ENCODE measurements at regions not wholly inside any gene's neighbourhood (a gene's known extent, or its start where the extent isn't known, plus 50 kb on each side); places are given as distances from the start of the nearest gene placed in this dataset.

- CTCF ChIA-PET: interaction anchor here (1.0 kb wide), 1 partner anchor 27 kb away, joined by 4 read pairs; no protein-coding TSS in a partner anchor
- DNase-seq (ENCODE audit: extremely low spot score): no peak
- TF ChIP-seq SUZ12 (IDR thresholded peaks at IDR 0.05) (no peak), ARNT (IDR thresholded peaks at IDR 0.05) (no peak), CTBP1 (IDR thresholded peaks at IDR 0.05; ENCODE audit: borderline replicate concordance) (no peak), PKNOX1 (IDR thresholded peaks at IDR 0.05) (no peak), FOXA1 (IDR thresholded peaks at IDR 0.05) (no peak), TARDBP (IDR thresholded peaks at IDR 0.05) (no peak), SP1 (IDR thresholded peaks at IDR 0.05) (no peak), L3MBTL2 (conservative IDR thresholded peaks at IDR 0.05) (no peak), LEF1 (IDR thresholded peaks at IDR 0.05; ENCODE audit: borderline replicate concordance) (no peak), HDGF (IDR thresholded peaks at IDR 0.05; ENCODE audit: borderline replicate concordance) (no peak), ZNF384 (IDR thresholded peaks at IDR 0.05) (no peak), NFRKB (IDR thresholded peaks at IDR 0.05) (no peak)
- POLR2A ChIA-PET: no interaction called here
These were observed 125.4 kb downstream of the SNAPC1 start for GRCh38 chr14:61887628-61888027.

- CTCF ChIA-PET: interaction anchor here (0.6 to 0.7 kb wide), 2 partner anchors 9 to 18 kb away, joined by 3 read pairs; no protein-coding TSS in a partner anchor
- no peak for DNase-seq (ENCODE audit: extremely low spot score)
- TF ChIP-seq ARNT (IDR thresholded peaks at IDR 0.05) (no peak), L3MBTL2 (conservative IDR thresholded peaks at IDR 0.05) (no peak), HDGF (IDR thresholded peaks at IDR 0.05; ENCODE audit: borderline replicate concordance) (no peak), FOXA1 (IDR thresholded peaks at IDR 0.05) (no peak), ZNF384 (IDR thresholded peaks at IDR 0.05) (no peak)
- POLR2A ChIA-PET: no interaction called here
These were observed 127.7 kb downstream of the SNAPC1 start for GRCh38 chr14:61889914-61890351.

- ChIA-PET POLR2A (no interaction called here), CTCF (no interaction called here)
- no peak for DNase-seq (ENCODE audit: extremely low spot score)
- TF ChIP-seq PKNOX1 (IDR thresholded peaks at IDR 0.05) (no peak), HDGF (IDR thresholded peaks at IDR 0.05; ENCODE audit: borderline replicate concordance) (no peak), SP1 (IDR thresholded peaks at IDR 0.05) (no peak), BHLHE40 (IDR thresholded peaks at IDR 0.05; ENCODE audit: borderline replicate concordance) (no peak), SUZ12 (IDR thresholded peaks at IDR 0.05) (no peak), L3MBTL2 (conservative IDR thresholded peaks at IDR 0.05) (no peak), TARDBP (IDR thresholded peaks at IDR 0.05) (no peak), LEF1 (IDR thresholded peaks at IDR 0.05; ENCODE audit: borderline replicate concordance) (no peak), ARNT (IDR thresholded peaks at IDR 0.05) (no peak)
These were observed 128.9 kb downstream of the SNAPC1 start for GRCh38 chr14:61891170-61891569.

GRCh38 chr14:61891810-61892209 lies 129.6 kb downstream of the SNAPC1 start:
- POLR2A ChIA-PET: no interaction called here
- CTCF ChIA-PET: no interaction called here

GRCh38 chr14:61893371-61893940 lies 131.2 kb downstream of the SNAPC1 start:
- no peak for DNase-seq (ENCODE audit: extremely low spot score)
- ChIA-PET POLR2A (no interaction called here), CTCF (interaction anchor here (1.5 kb wide), 1 partner anchor 233 kb away, joined by 8 read pairs; no protein-coding TSS in a partner anchor)
- no peak for TF ChIP-seq FOXM1 (IDR thresholded peaks at IDR 0.05; ENCODE audit: borderline replicate concordance)
- TF ChIP-seq HDGF (IDR thresholded peaks at IDR 0.05; ENCODE audit: borderline replicate concordance): no peak
- no peak for TF ChIP-seq ZNF384 (IDR thresholded peaks at IDR 0.05)
- no peak for TF ChIP-seq SUZ12 (IDR thresholded peaks at IDR 0.05)
- TF ChIP-seq FOXK2 (IDR thresholded peaks at IDR 0.05): no peak
- no peak for TF ChIP-seq PKNOX1 (IDR thresholded peaks at IDR 0.05)
- TF ChIP-seq CTBP1 (IDR thresholded peaks at IDR 0.05; ENCODE audit: borderline replicate concordance): no peak
- no peak for TF ChIP-seq ARNT (IDR thresholded peaks at IDR 0.05)

More at GRCh38 chr14:61891810-61892209, 129.6 kb downstream of the SNAPC1 start:
- TF ChIP-seq PKNOX1 (IDR thresholded peaks at IDR 0.05) (no peak), BHLHE40 (IDR thresholded peaks at IDR 0.05; ENCODE audit: borderline replicate concordance) (no peak), NFRKB (IDR thresholded peaks at IDR 0.05) (no peak), L3MBTL2 (conservative IDR thresholded peaks at IDR 0.05) (no peak), LEF1 (IDR thresholded peaks at IDR 0.05; ENCODE audit: borderline replicate concordance) (no peak)
- no peak for DNase-seq (ENCODE audit: extremely low spot score)

- DNase-seq (ENCODE audit: extremely low spot score): peak; percentile 72
- TF ChIP-seq FOXM1 (IDR thresholded peaks at IDR 0.05; ENCODE audit: borderline replicate concordance): no peak
- TF ChIP-seq TARDBP (IDR thresholded peaks at IDR 0.05): no peak
- TF ChIP-seq BHLHE40 (IDR thresholded peaks at IDR 0.05; ENCODE audit: borderline replicate concordance): no peak
- no peak for TF ChIP-seq SUZ12 (IDR thresholded peaks at IDR 0.05)
- ChIA-PET POLR2A (no interaction called here), CTCF (interaction anchor here (0.7 to 1.5 kb wide), 5 partner anchors 16 to 232 kb away, joined by 3 to 8 read pairs (median 4); no protein-coding TSS in a partner anchor)
These were observed 132.3 kb downstream of the SNAPC1 start for GRCh38 chr14:61894452-61895077.

Measured in HEK293T (cell line).